Activated naive CD8-positive, alpha-beta T cell treated with anti-CD3 and anti-CD28 coated beads, Interleukin-2, amount 10 ng/mL, durations not matched to agents 7 days and 5 days (primary cell): ENCODE measurements at regions not wholly inside any gene's neighbourhood (a gene's known extent, or its start where the extent isn't known, plus 50 kb on each side); places are given as distances from the start of the nearest gene placed in this dataset.

Experiments used
- ATAC-seq: fragments of 150-1000 bp; cut with Tn5 transposase; one replicate; pipeline ENCODE4 v1.10.0; 2021; ENCODE audit warnings: low read depth, moderate library complexity
- POLR2A ChIA-PET: fragments of 350-600 bp; sonication (Branson Sonifier 250); formaldehyde crosslinking; loops from one replicate; lab custom pipeline; 2021; ENCODE audit warnings: antibody characterized with exemption; lab: Charles Lee
- DNase-seq: peaks from one replicate; pipeline ENCODE4 v3.0.0; 2021
- H3K27ac Mint-ChIP-seq: one replicate; pipeline ENCODE4 v1.8.0; 2022; ENCODE audit warnings: mild to moderate bottlenecking, mixed read lengths
- H3K27me3 Mint-ChIP-seq: one replicate; pipeline ENCODE4 v1.8.0; 2022; ENCODE audit warnings: mild to moderate bottlenecking, moderate library complexity, mixed read lengths
- H3K36me3 Mint-ChIP-seq: one replicate; pipeline ENCODE4 v1.8.0; 2021; ENCODE audit warnings: mild to moderate bottlenecking, mixed read lengths
- H3K4me1 Mint-ChIP-seq: one replicate; pipeline ENCODE4 v1.8.0; 2021; ENCODE audit warnings: mixed read lengths
- H3K4me3 Mint-ChIP-seq: one replicate; pipeline ENCODE4 v1.8.0; 2022; ENCODE audit warnings: mild to moderate bottlenecking, moderate library complexity, mixed read lengths
- H3K9me3 Mint-ChIP-seq: one replicate; pipeline ENCODE4 v1.8.0; 2021; ENCODE audit warnings: mixed read lengths

- no peaks in the 10 kb centered on the region for H3K4me1 Mint-ChIP-seq
- H3K4me3 Mint-ChIP-seq: no peak overlapping the region
- H3K9me3 Mint-ChIP-seq: no peaks in the 10 kb centered on the region
- H3K27me3 Mint-ChIP-seq: peaks cover 3% of the 10 kb centered on the region
- H3K36me3 Mint-ChIP-seq: no peaks in the 10 kb centered on the region
- POLR2A ChIA-PET: interaction anchor here (0.6 kb wide), 1 partner anchor 22 kb away, joined by 3 read pairs; no protein-coding TSS in a partner anchor
- H3K27ac Mint-ChIP-seq: no peak overlapping the region
- DNase-seq (no peak), ATAC-seq (no peak)
Measured at GRCh38 chr1:30253807-30254440, 469.5 kb downstream of the MATN1 start.

DNA sequence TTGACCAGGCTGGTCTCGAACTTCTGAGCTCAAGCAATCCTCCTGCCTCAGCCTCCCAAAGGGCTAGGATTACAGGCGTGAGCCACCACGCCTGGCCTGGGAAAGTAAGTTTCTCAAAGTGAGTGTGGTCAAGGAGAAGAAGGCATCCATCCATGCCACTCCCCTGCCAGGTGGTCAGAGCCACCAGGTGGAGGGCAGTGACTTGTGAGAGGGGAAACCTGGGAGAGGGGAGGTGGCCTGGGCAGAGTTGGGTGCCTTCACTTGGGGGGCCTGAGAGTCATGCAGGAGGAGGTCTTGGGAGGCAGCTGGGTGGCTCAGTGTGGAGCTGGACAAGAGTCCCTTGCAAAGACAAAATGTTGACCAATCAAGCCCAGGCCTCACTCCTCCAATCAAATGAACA, 470.0 kb downstream of the MATN1 start:
- H3K27me3 Mint-ChIP-seq: peaks cover 3% of the 10 kb centered on the region
- no peaks in the 10 kb centered on the region for H3K9me3 Mint-ChIP-seq
- no peak for DNase-seq
- no peak for ATAC-seq
- H3K4me3 Mint-ChIP-seq: no peak overlapping the region
- no peaks in the 10 kb centered on the region for H3K4me1 Mint-ChIP-seq
- no peaks in the 10 kb centered on the region for H3K36me3 Mint-ChIP-seq
- H3K27ac Mint-ChIP-seq: no peak overlapping the region
- POLR2A ChIA-PET: no interaction called here

GRCh38 chr1:30250984-30251850, 472.2 kb downstream of the MATN1 start:
- Mint-ChIP-seq H3K4me3 (no peak overlapping the region), H3K36me3 (no peaks in the 10 kb centered on the region), H3K27ac (no peak overlapping the region), H3K9me3 (no peaks in the 10 kb centered on the region), H3K27me3 (peaks cover 3% of the 10 kb centered on the region), H3K4me1 (no peaks in the 10 kb centered on the region)
- POLR2A ChIA-PET: interaction anchor here (0.6 kb wide), 1 partner anchor 21 kb away, joined by 3 read pairs; no protein-coding TSS in a partner anchor
- DNase-seq (no peak), ATAC-seq (no peak)

DNA sequence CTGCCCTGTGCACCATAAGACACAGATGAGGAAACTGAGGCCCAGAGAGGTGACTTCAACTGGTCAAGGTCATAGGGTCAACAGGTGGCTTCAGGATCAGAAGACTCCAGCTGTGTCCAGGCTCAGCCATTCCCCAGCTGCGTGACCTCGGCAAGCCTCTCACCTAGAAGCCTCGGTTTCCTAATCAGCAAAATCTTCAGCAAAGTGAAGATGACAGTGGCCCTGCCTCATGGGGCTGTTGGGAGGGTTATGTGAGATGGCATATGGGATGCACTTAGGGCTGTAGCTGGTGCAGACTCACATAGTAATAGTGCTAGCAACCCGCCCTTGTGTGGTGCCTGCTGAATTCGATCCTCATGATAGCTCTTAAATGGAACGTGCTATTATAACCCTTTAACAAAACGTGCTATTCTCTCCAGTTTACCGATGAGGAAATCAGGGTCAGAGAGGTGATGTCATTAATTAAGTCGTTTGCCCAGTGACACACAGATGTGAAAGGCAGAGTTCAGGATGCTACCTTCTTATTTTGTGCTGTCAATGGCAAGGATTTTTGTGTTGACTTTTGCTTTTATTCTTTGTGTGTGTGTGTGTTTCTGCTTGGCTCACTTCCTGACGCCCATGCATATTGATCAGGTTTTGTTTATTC, 472.9 kb downstream of the MATN1 start:
- POLR2A ChIA-PET: interaction anchor here (0.6 kb wide), 1 partner anchor 22 kb away, joined by 3 read pairs; no protein-coding TSS in a partner anchor
- DNase-seq (no peak), ATAC-seq (no peak)
- no peak overlapping the region for H3K4me3 Mint-ChIP-seq
- no peaks in the 10 kb centered on the region for H3K9me3 Mint-ChIP-seq
- no peak overlapping the region for H3K27ac Mint-ChIP-seq
- H3K4me1 Mint-ChIP-seq: no peaks in the 10 kb centered on the region
- H3K27me3 Mint-ChIP-seq: peaks cover 3% of the 10 kb centered on the region
- no peaks in the 10 kb centered on the region for H3K36me3 Mint-ChIP-seq

DNA sequence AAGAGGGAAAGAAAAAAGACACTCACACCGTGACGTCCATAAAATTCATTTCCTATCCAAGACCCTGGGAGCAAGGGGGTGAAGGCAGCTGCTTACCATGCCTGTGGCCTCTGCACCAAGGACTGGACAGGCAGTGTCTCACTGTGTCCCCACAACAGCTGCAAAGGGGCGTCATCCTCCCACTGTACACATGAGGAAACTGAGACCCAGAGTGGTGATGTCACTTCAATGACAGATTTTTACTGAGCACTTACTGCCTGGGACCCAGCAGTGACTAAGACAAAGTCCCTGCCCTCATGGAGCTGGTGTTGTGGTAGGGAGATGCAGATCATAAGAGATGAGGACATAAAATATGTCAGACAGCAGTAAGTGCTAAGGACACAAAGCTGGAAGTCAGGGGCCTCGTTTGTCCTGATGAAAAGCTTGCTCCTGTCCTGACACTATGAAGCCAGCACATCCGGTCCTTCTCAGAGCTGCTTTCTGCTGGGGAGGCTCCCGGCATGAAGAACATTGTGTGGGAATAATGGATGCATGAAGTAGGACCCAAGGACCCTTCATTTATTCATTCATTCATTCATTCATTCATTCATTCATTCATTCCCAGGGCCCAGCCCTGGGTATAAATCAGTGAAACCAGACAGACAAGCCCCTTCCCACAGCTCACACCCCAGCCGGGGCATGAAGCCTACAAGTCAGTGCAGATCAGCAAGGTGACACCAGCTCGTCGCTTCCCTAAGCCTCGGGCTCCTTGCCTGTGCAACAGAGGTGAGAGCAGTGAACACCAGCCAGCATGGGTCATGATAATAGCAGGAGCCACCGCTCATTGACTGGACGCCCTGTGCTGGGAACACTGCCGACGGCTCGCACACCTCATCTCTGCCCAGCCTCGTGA, 473.7 kb downstream of the MATN1 start:
- H3K9me3 Mint-ChIP-seq: no peaks in the 10 kb centered on the region
- no peaks in the 10 kb centered on the region for H3K4me1 Mint-ChIP-seq
- no peak for DNase-seq
- ATAC-seq: no peak
- H3K36me3 Mint-ChIP-seq: no peaks in the 10 kb centered on the region
- POLR2A ChIA-PET: no interaction called here
- no peak overlapping the region for H3K27ac Mint-ChIP-seq
- H3K4me3 Mint-ChIP-seq: no peak overlapping the region
- peaks cover 3% of the 10 kb centered on the region for H3K27me3 Mint-ChIP-seq

DNA sequence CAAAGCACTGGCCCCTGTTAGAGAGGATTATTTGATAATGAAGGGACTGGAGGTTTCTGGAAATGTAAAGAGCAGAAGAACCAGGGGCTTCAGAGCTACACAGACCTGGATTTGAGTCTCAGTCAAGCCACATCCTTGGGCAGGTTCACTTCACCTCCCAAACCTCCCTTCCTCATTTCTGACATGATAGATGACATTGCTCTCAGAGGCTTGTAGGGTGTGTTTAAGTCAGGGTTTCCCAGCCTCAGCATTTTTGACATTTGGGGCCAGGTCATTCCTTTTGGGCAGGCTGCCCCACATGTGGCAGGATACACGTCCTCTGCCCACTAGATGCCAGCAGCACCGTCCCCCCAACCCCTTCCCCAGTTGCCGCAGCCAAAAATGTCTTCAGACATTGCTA, 474.6 kb downstream of the MATN1 start:
- Mint-ChIP-seq H3K9me3 (no peaks in the 10 kb centered on the region), H3K27me3 (peaks cover 5% of the 10 kb centered on the region), H3K4me3 (no peak overlapping the region), H3K36me3 (no peaks in the 10 kb centered on the region), H3K27ac (no peak overlapping the region), H3K4me1 (no peaks in the 10 kb centered on the region)
- ATAC-seq (no peak), DNase-seq (no peak)
- POLR2A ChIA-PET: no interaction called here

- H3K36me3 Mint-ChIP-seq: no peaks in the 10 kb centered on the region
- H3K4me3 Mint-ChIP-seq: no peak overlapping the region
- ATAC-seq (no peak), DNase-seq (no peak)
- POLR2A ChIA-PET: no interaction called here
- H3K27ac Mint-ChIP-seq: no peak overlapping the region
- peaks cover 2% of the 10 kb centered on the region for H3K27me3 Mint-ChIP-seq
- no peaks in the 10 kb centered on the region for H3K9me3 Mint-ChIP-seq
- no peaks in the 10 kb centered on the region for H3K4me1 Mint-ChIP-seq
Measured at GRCh38 chr1:30248373-30248772, 475.0 kb downstream of the MATN1 start.

DNA sequence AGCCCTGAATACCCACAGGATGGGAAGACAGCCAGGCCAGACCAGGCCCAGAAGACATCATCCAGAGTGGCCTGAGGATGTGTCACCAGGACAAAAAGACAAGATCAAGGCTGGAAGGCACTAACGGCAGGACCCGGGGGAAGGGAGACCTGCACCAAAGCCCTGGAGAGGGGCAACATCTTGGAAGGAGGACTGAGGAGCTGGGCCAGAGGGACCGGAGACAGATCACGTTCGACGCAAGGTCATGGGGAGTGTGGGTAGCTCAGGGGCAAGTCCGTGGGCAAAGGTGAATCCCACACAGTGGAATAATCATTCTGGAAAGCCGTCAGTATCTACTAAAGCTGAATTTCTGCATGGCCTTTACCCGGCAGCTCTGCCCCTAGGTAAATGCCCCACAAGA, 478.6 kb downstream of the MATN1 start:
- ATAC-seq (no peak), DNase-seq (no peak)
- Mint-ChIP-seq H3K27me3 (peaks cover 2% of the 10 kb centered on the region), H3K9me3 (no peaks in the 10 kb centered on the region), H3K36me3 (no peaks in the 10 kb centered on the region), H3K27ac (no peak overlapping the region), H3K4me1 (no peaks in the 10 kb centered on the region), H3K4me3 (no peak overlapping the region)
- POLR2A ChIA-PET: no interaction called here

DNA sequence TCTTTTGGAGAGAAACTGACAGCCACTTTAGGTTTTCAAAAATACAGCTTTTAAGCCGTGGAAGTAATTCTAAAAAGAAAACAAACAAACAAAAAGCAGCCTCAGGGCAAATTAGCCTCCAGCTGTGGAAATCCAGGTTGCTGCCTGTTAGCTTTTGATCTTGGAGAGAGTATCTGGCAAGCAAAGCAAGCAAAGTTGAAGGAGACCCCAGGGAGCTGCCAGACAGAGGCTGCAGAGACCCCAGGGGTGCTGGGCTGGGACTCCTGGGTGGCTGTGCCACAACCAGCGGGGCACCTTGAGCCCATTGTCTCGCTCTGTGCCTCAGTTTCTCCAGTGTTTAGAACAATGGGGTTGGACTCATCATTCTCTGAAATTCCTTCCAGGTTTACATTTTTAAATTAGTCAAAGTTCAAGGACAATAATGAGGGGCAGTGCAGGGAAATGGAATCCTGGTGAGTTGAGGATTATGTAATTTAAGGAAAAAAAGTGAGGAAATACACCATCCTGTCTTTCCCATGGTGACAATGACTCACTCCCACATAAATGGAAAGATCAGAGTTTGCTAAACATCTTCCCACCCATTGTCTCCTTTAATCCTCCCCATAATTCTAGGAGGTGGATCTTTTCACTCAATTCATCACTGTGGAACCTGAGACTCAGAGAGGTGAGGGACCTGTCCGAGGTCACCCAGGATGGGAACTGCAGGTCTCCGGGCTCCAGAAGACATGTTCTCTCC, 480.5 kb downstream of the MATN1 start:
- H3K4me1 Mint-ChIP-seq: no peaks in the 10 kb centered on the region
- no peaks in the 10 kb centered on the region for H3K36me3 Mint-ChIP-seq
- DNase-seq (no peak), ATAC-seq (no peak)
- no peak overlapping the region for H3K27ac Mint-ChIP-seq
- POLR2A ChIA-PET: no interaction called here
- H3K4me3 Mint-ChIP-seq: no peak overlapping the region
- H3K27me3 Mint-ChIP-seq: peaks cover 6% of the 10 kb centered on the region
- H3K9me3 Mint-ChIP-seq: no peaks in the 10 kb centered on the region

DNA sequence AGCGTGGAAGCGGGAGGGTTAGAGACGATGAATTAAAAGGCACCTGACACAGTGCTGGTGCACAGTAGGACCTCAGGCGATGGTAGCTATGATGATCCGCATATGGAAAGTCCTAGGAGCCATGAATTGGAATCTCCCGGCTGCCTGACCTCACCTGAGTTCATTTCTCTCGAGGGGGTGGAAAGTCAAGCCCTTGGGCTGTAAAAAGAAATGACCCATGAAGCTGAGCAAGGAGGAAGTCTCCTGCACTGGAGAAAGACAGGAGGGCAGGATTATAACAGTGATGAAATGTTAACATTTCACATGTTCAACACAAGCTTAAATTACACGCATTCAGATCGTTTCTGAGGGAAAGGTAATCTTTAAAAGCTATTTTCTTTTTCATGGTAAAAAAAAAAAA, 481.2 kb downstream of the MATN1 start:
- Mint-ChIP-seq H3K4me3 (no peak overlapping the region), H3K36me3 (no peaks in the 10 kb centered on the region), H3K4me1 (no peaks in the 10 kb centered on the region), H3K27ac (no peak overlapping the region), H3K27me3 (peaks cover 6% of the 10 kb centered on the region), H3K9me3 (no peaks in the 10 kb centered on the region)
- ATAC-seq (no peak), DNase-seq (no peak)
- POLR2A ChIA-PET: no interaction called here

- ATAC-seq (no peak), DNase-seq (no peak)
- no peaks in the 10 kb centered on the region for H3K4me1 Mint-ChIP-seq
- H3K27me3 Mint-ChIP-seq: peaks cover 6% of the 10 kb centered on the region
- no peaks in the 10 kb centered on the region for H3K9me3 Mint-ChIP-seq
- no peak overlapping the region for H3K27ac Mint-ChIP-seq
- H3K36me3 Mint-ChIP-seq: no peaks in the 10 kb centered on the region
- no peak overlapping the region for H3K4me3 Mint-ChIP-seq
- POLR2A ChIA-PET: no interaction called here
Measured at GRCh38 chr1:30241681-30242080, 481.7 kb downstream of the MATN1 start.

GRCh38 chr1:30234091-30234490, 489.3 kb downstream of the MATN1 start:
- Mint-ChIP-seq H3K36me3 (no peaks in the 10 kb centered on the region), H3K27me3 (peaks cover 5% of the 10 kb centered on the region), H3K4me3 (no peak overlapping the region), H3K27ac (no peak overlapping the region), H3K4me1 (no peaks in the 10 kb centered on the region), H3K9me3 (no peaks in the 10 kb centered on the region)
- no peak for DNase-seq
- POLR2A ChIA-PET: no interaction called here
- ATAC-seq: no peak
